ENCODE measurements at regions not wholly inside any gene's neighbourhood (a gene's known extent, or its start where the extent isn't known, plus 50 kb on each side); places are given as distances from the start of the nearest gene placed in this dataset.

DNA sequence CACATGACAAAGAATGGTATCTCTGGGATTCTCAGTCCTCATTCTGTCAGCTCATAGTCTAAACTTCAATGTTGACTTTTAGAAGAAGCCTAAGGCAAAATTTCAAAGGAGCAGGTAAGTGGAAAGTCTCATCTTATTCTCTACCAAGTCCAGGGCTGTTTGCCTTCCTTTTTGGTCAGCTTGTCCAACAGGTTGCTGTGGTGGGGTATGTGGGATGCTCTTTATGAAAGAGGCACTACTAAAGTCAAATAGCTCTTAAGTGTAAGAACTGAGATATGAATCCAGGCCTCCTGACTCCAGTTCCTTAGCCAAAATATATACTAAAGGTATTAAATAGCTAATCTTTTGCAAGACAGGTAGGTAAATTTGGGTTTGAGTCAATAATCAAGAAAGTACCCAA lies 540.6 kb upstream of the SPRY2 start:
- TF ChIP-seq, protein P1, sequence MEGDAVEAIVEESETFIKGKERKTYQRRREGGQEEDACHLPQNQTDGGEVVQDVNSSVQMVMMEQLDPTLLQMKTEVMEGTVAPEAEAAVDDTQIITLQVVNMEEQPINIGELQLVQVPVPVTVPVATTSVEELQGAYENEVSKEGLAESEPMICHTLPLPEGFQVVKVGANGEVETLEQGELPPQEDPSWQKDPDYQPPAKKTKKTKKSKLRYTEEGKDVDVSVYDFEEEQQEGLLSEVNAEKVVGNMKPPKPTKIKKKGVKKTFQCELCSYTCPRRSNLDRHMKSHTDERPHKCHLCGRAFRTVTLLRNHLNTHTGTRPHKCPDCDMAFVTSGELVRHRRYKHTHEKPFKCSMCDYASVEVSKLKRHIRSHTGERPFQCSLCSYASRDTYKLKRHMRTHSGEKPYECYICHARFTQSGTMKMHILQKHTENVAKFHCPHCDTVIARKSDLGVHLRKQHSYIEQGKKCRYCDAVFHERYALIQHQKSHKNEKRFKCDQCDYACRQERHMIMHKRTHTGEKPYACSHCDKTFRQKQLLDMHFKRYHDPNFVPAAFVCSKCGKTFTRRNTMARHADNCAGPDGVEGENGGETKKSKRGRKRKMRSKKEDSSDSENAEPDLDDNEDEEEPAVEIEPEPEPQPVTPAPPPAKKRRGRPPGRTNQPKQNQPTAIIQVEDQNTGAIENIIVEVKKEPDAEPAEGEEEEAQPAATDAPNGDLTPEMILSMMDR (conservative IDR thresholded peaks at IDR 0.05; ENCODE audit: low read depth in 2 of 2) = no peak
- TF ChIP-seq POLR2AphosphoS5 (IDR thresholded peaks at IDR 0.05; ENCODE audit: low read depth) = no peak
- no peak for TF ChIP-seq EZH2phosphoT487 (IDR thresholded peaks at IDR 0.05; ENCODE audit: unreplicated experiment)
- no peak for TF ChIP-seq REST (IDR thresholded peaks at IDR 0.05; ENCODE audit: unreplicated experiment)
- TF ChIP-seq ETS1 (IDR thresholded peaks at IDR 0.05) = no peak
- TF ChIP-seq ZNF331 (CRISPR knock-in tag; IDR thresholded peaks at IDR 0.05; ENCODE audit: low read depth) = no peak
- no peak for TF ChIP-seq NANOG (IDR thresholded peaks at IDR 0.05; ENCODE audit: borderline replicate concordance)
- TF ChIP-seq EZH2 (IDR thresholded peaks at IDR 0.05; ENCODE audit: low read depth, unreplicated experiment) = no peak
- TF ChIP-seq JUNB (IDR thresholded peaks at IDR 0.05; ENCODE audit: unreplicated experiment) = no peak
- no peak for TF ChIP-seq CREB1 (CRISPR knock-in tag; IDR thresholded peaks at IDR 0.05; ENCODE audit: low read depth)
